GM18519 (cell line): ENCODE measurements at regions not wholly inside any gene's neighbourhood (a gene's known extent, or its start where the extent isn't known, plus 50 kb on each side); places are given as distances from the start of the nearest gene placed in this dataset.

Experiments used
- ATAC-seq: cut with Tn5 transposase; IDR thresholded peaks from one replicate; pipeline ENCODE4 v1.9.1; 2021; ENCODE audit warnings: mild to moderate bottlenecking, moderate library complexity; ENCODE audit not compliant: unreplicated experiment, low FRiP score

- ATAC-seq: no peak
These were observed 60.9 kb upstream of the CHRM2 start for GRCh38 chr7:136807598-136807997.

GRCh38 chr7:136803028-136803427 is 65.4 kb upstream of the CHRM2 start:
- no peak for ATAC-seq

GRCh38 chr7:136783934-136784333 is 84.5 kb upstream of the CHRM2 start:
- ATAC-seq: no peak

- no peak for ATAC-seq
These were observed 126.5 kb upstream of the CHRM2 start for GRCh38 chr7:136741941-136742340.

- ATAC-seq: no peak
These were observed 139.5 kb upstream of the CHRM2 start for GRCh38 chr7:136728945-136729344.

GRCh38 chr7:136726460-136726859 is 142.0 kb upstream of the CHRM2 start:
- ATAC-seq: no peak

- ATAC-seq: no peak
These were observed 150.4 kb upstream of the CHRM2 start for GRCh38 chr7:136717910-136718557.

- no peak for ATAC-seq
These were observed 154.4 kb upstream of the CHRM2 start for GRCh38 chr7:136714062-136714461.

GRCh38 chr7:136710751-136711150 is 157.7 kb upstream of the CHRM2 start:
- ATAC-seq: no peak

GRCh38 chr7:136709876-136710275 is 158.6 kb upstream of the CHRM2 start:
- no peak for ATAC-seq

GRCh38 chr7:136702913-136703312 is 165.5 kb upstream of the CHRM2 start:
- no peak for ATAC-seq

- no peak for ATAC-seq
These were observed 169.5 kb upstream of the CHRM2 start for GRCh38 chr7:136698977-136699376.

- ATAC-seq: no peak
These were observed 170.2 kb upstream of the CHRM2 start for GRCh38 chr7:136698231-136698630.

GRCh38 chr7:136697271-136697670 is 171.2 kb upstream of the CHRM2 start:
- ATAC-seq: no peak

- no peak for ATAC-seq
These were observed 175.0 kb upstream of the CHRM2 start for GRCh38 chr7:136693166-136694119.

- ATAC-seq: no peak
These were observed 176.2 kb upstream of the CHRM2 start for GRCh38 chr7:136692221-136692620.

GRCh38 chr7:136688601-136689000 is 179.9 kb upstream of the CHRM2 start:
- no peak for ATAC-seq

- ATAC-seq: no peak
These were observed 180.6 kb upstream of the CHRM2 start for GRCh38 chr7:136687693-136688322.

- ATAC-seq: no peak
These were observed 182.8 kb upstream of the CHRM2 start for GRCh38 chr7:136685501-136686173.

- no peak for ATAC-seq
These were observed 190.7 kb upstream of the CHRM2 start for GRCh38 chr7:136677471-136678365.
